Endothelial cell of umbilical vein (primary cell): ENCODE measurements at regions not wholly inside any gene's neighbourhood (a gene's known extent, or its start where the extent isn't known, plus 50 kb on each side); places are given as distances from the start of the nearest gene placed in this dataset.

ENCODE experiments used
- BruUV-seq: library from RNA; stranded (reverse); fragments of 400-500 nt; replicated peaks from 2 replicates; lab custom pipeline; 2021; lab: Mats Ljungman, UMichigan
- CTCF ChIA-PET: fragments of 300-600, 350-600 bp; sonication (Branson Sonifier 250); formaldehyde crosslinking; loops from one replicate; lab custom pipeline; 2021; ENCODE audit warnings: antibody characterized with exemption, inconsistent platforms; lab: Charles Lee
- POLR2A ChIA-PET: fragments of 300-600, 350-600 bp; sonication (Branson Sonifier 250); formaldehyde crosslinking; loops from one replicate; lab custom pipeline; 2021; ENCODE audit warnings: antibody characterized with exemption, inconsistent platforms; lab: Charles Lee
- DNase-seq: peaks from one replicate; pipeline ENCODE4 v3.0.0-alpha.2; 2011; ENCODE audit warnings: low read depth, low spot score
- FAIRE-seq: peaks from 2 replicates; lab custom pipeline; 2011; peaks lifted over from hg19 to GRCh38; lab: Jason Lieb, UNC
- H2AFZ ChIP-seq: 2 replicates; pipeline ENCODE4 v1.6.0; 2012; ENCODE audit warnings: low read depth, low read length, control low read depth, inconsistent platforms
- H3K27ac ChIP-seq: 2 replicates; pipeline ENCODE4 v1.5.1; 2011; ENCODE audit warnings: low read depth, mild to moderate bottlenecking, control low read depth, low read length, moderate library complexity; ENCODE audit not compliant: insufficient read depth
- H3K27me3 ChIP-seq, 2 experiments: 2 replicates each; pipeline versions ENCODE4 v1.6.0 to v1.6.1; 2011; ENCODE audit warnings: low read length in 2 of 2, mixed read lengths in 1 of 2; ENCODE audit not compliant: control insufficient read depth in 2 of 2, insufficient read depth in 2 of 2
- H3K36me3 ChIP-seq, 2 experiments: 2 replicates in 1 of 2; 3 replicates in 1 of 2; pipeline ENCODE4 v1.5.1; 2011; ENCODE audit warnings: low read length in 2 of 2, mild to moderate bottlenecking in 1 of 2, moderate library complexity in 1 of 2; ENCODE audit not compliant: control insufficient read depth in 2 of 2, insufficient read depth in 2 of 2; ENCODE audit errors: extremely low read depth in 1 of 2
- H3K4me1 ChIP-seq: 3 replicates; pipeline ENCODE4 v1.5.1; 2011; ENCODE audit warnings: mild to moderate bottlenecking, low read length; ENCODE audit not compliant: control insufficient read depth, insufficient read depth; ENCODE audit errors: extremely low read depth
- H3K4me2 ChIP-seq: 2 replicates; pipeline ENCODE4 v1.6.1; 2011; ENCODE audit warnings: low read length, control low read depth, mixed read lengths; ENCODE audit not compliant: insufficient read depth
- H3K4me3 ChIP-seq, 3 experiments: fragments of 200-600 bp in 1 of 3; sonication (generic), shearing (Covaris generic) in 1 of 3; replicated peaks in 1 of 3; 2 replicates each; pipeline ENCODE4 v1.5.1; 2011 to 2016; ENCODE audit warnings: control low read depth in 3 of 3, low read length in 3 of 3, mild to moderate bottlenecking in 2 of 3, inconsistent platforms in 1 of 3, low read depth in 1 of 3, moderate library complexity in 1 of 3; ENCODE audit not compliant: insufficient read depth in 1 of 3
- H3K79me2 ChIP-seq: 2 replicates; pipeline ENCODE4 v1.6.0; 2012; ENCODE audit warnings: low read length, inconsistent platforms; ENCODE audit not compliant: control insufficient read depth, insufficient read depth
- H3K9ac ChIP-seq: replicated peaks from 2 replicates; pipeline ENCODE3; 2011; ENCODE audit warnings: low read length, control low read depth; ENCODE audit not compliant: insufficient read depth; ENCODE audit errors: extremely low read depth
- H3K9me1 ChIP-seq: replicated peaks from 3 replicates; pipeline ENCODE4 v1.6.0; 2011; ENCODE audit warnings: mild to moderate bottlenecking, low read length; ENCODE audit not compliant: control insufficient read depth, insufficient read depth; ENCODE audit errors: extremely low read depth
- H3K9me3 ChIP-seq: replicated peaks from 2 replicates; pipeline ENCODE4 v1.5.1; 2012; ENCODE audit warnings: low read length, inconsistent platforms; ENCODE audit not compliant: control insufficient read depth, insufficient read depth
- H4K20me1 ChIP-seq: replicated peaks from 2 replicates; pipeline ENCODE3; 2011; ENCODE audit warnings: mild to moderate bottlenecking, low read length; ENCODE audit not compliant: control insufficient read depth, insufficient read depth; ENCODE audit errors: extremely low read depth
- GATA2 ChIP-seq: IDR thresholded peaks from 2 replicates; pipeline ENCODE4 v1.7.0; 2011; ENCODE audit warnings: low read depth, mild to moderate bottlenecking, moderate library complexity, mixed read lengths, low read length; ENCODE audit not compliant: insufficient read length, insufficient read depth
- MAX ChIP-seq: IDR thresholded peaks from 2 replicates; pipeline ENCODE4 v1.6.1; 2011; ENCODE audit not compliant: insufficient read depth, insufficient read length
- POLR2A ChIP-seq: IDR thresholded peaks from 2 replicates; pipeline ENCODE4 v1.6.1; 2012; ENCODE audit warnings: low read depth, mild to moderate bottlenecking, control low read depth, low read length
- dilution Hi-C: fragments of 300-500 bp; cut with MboI; formaldehyde crosslinking; loops from one replicate; pipeline ENCODE4 v1.15.0; 2019; ENCODE audit warnings: low sequenced_read_pairs; ENCODE audit not compliant: extremely low pct_ligation_motif_present
- intact Hi-C: fragments of 100-400 bp; cut with micrococcal nuclease; formaldehyde crosslinking; loops from one replicate; pipeline ENCODE4 v1.10.0; 2022

DNA sequence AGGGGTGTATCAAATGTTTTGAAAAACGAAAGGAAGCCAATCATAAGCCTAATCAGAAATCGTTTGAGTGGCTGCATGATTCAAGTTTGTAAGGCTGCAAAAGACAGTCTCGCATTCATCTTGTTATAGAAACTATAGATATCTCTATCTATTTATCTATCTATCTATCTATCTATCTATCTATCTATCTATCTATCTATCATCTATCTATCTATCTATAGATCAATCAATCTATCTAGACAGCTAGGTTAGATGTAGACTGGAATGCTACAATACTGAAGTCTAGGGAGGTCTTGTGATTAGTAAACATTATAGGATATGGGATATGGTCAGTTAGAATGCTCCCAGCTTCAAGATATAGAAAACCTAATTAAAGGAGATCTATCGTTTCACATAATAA, 52.2 kb upstream of the BTG1 start:
- H4K20me1 ChIP-seq = no peaks in the 10 kb centered on the region
- H3K36me3 ChIP-seq = no peaks in the 10 kb centered on the region
- H3K79me2 ChIP-seq = no peaks in the 10 kb centered on the region
- no peak overlapping the region for H3K4me3 ChIP-seq
- ChIA-PET CTCF (interaction anchor here (1.0 to 1.4 kb wide), 2 partner anchors 18 to 30 kb away, joined by 3 to 6 read pairs; no protein-coding TSS in a partner anchor), POLR2A (no interaction called here)
- peaks cover 4% of the 10 kb centered on the region for H3K4me1 ChIP-seq
- no peak overlapping the region for H3K9ac ChIP-seq
- H3K4me2 ChIP-seq = no peak overlapping the region
- TF ChIP-seq POLR2A (no peak), GATA2 (no peak)
- dilution Hi-C loops = no loop called here
- H3K9me1 ChIP-seq = no peaks in the 10 kb centered on the region
- FAIRE-seq (no peak), DNase-seq (no peak)
- H3K9me3 ChIP-seq = no peaks in the 10 kb centered on the region
- no TSS peak for BruUV-seq
- H3K27ac ChIP-seq = no peak overlapping the region
- H3K27me3 ChIP-seq = peaks cover 0 to 3% of the 10 kb centered on the region in 2 experiments
- intact Hi-C loops = no loop called here
- no peak overlapping the region for H2AFZ ChIP-seq

- intact Hi-C loops = no loop called here
- Histone ChIP-seq H3K36me3 (no peaks in the 10 kb centered on the region), H3K9ac (no peak overlapping the region), H3K9me3 (no peaks in the 10 kb centered on the region), H3K27ac (no peak overlapping the region), H3K4me1 (peaks cover 4% of the 10 kb centered on the region), H3K4me3 (no peak overlapping the region), H3K27me3 (peaks cover 0 to 3% of the 10 kb centered on the region in 2 experiments), H3K9me1 (no peaks in the 10 kb centered on the region), H4K20me1 (no peaks in the 10 kb centered on the region), H3K79me2 (no peaks in the 10 kb centered on the region), H3K4me2 (no peak overlapping the region), H2AFZ (no peak overlapping the region)
- dilution Hi-C loops = no loop called here
- no peak for DNase-seq
- TF ChIP-seq MAX = no peak
- POLR2A ChIA-PET = no interaction called here
- CTCF ChIA-PET = no interaction called here
- FAIRE-seq = no peak
- no TSS peak for BruUV-seq
Measured at GRCh38 chr12:92196368-92196767, 50.7 kb upstream of the BTG1 start.
